ENCODE measurements at regions not wholly inside any gene's neighbourhood (a gene's known extent, or its start where the extent isn't known, plus 50 kb on each side); places are given as distances from the start of the nearest gene placed in this dataset.

- DNase-seq (no peak), ATAC-seq (no peak)
- intact Hi-C loops (cut with micrococcal nuclease), result loop anchor here (10.0 kb wide), 1 partner anchor 131 kb away; no protein-coding TSS in a partner anchor
Observed at GRCh38 chr11:10925149-10925926, 67.5 kb upstream of the ZBED5 start.

DNA sequence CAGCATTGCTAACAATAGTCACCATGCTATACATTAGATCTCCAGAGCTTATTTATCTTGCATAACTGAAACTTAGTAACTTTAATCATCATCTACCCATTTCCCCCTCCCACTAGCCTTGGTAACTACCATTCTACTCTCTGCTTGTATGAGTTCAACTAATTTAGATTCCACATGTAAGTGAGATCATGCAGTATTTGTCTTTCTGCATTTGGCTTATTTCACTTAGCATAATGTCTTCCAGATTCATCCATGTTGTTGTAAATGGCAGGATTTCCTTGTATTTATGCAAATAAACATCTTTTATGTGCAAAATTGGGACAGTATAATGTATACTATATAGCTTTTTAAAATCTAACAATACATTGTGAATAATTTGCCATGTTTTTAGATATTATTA, 66.0 kb upstream of the ZBED5 start:
- DNase-seq (no peak), ATAC-seq (no peak)
- intact Hi-C loops (cut with micrococcal nuclease), result loop anchor here (10.0 kb wide), 1 partner anchor 129 kb away; no protein-coding TSS in a partner anchor

- peak; percentile 53 for ATAC-seq
- no peak for DNase-seq
- intact Hi-C loops (cut with micrococcal nuclease), result loop anchor here (10.0 kb wide), 1 partner anchor 128 kb away; no protein-coding TSS in a partner anchor
Observed at GRCh38 chr11:10922892-10923291, 65.0 kb upstream of the ZBED5 start.

- no peak for DNase-seq
- no peak for ATAC-seq
- intact Hi-C loops (cut with micrococcal nuclease), result loop anchor here (10.0 kb wide), 1 partner anchor 126 kb away; no protein-coding TSS in a partner anchor
Observed at GRCh38 chr11:10920875-10921274, 63.0 kb upstream of the ZBED5 start.

DNA sequence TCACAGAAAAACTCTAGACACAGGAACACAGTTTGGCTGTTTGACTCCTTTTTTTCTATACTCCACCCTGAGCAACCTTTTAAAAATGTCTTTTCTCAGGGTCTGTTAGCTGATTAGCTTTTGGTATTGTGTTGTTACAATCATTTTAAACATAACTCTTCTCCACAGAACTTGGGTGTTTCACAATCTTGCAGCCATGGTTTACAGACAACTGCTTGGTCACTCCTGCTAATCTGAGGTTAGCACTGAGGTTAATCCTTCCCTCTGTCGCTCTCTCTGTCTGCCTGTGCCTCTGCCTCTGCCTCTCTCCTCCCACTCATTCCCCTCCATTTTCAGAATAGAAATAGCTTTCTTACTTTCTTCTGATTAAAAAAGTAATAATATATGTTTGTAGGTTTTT, 62.4 kb upstream of the ZBED5 start:
- intact Hi-C loops (cut with micrococcal nuclease), result loop anchor here (10.0 kb wide), 1 partner anchor 125 kb away; no protein-coding TSS in a partner anchor
- DNase-seq (no peak), ATAC-seq (no peak)

GRCh38 chr11:10918698-10919097, 60.8 kb upstream of the ZBED5 start:
- ATAC-seq (no peak), DNase-seq (no peak)
- intact Hi-C loops (cut with micrococcal nuclease), result no loop called here

DNA sequence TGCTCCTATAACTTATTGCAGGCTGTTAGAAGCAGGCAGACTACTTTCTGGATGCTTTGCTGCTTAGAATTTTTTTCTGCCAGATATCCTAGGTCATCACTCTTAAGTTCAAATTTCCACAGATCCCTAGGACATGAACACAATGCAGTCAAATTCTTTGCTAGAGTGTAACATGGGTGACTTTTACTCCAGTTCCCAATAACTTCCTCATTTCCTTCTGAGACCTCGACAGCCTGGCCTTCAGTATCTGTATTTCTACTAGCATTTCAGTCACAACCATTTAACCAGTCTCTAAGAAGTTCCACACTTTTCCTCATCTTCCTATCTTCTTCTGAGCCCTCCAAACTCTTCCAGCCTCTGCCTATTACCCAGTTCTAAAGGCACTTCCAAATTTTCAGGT, 60.4 kb upstream of the ZBED5 start:
- no peak for DNase-seq
- intact Hi-C loops (cut with micrococcal nuclease), result no loop called here
- ATAC-seq, result no peak

- intact Hi-C loops (cut with micrococcal nuclease), result no loop called here
- no peak for DNase-seq
- ATAC-seq, result no peak
Observed at GRCh38 chr11:10917802-10918201, 59.9 kb upstream of the ZBED5 start.

GRCh38 chr11:10916665-10917064, 58.8 kb upstream of the ZBED5 start:
- DNase-seq (no peak), ATAC-seq (no peak)
- intact Hi-C loops (cut with micrococcal nuclease), result no loop called here

- ATAC-seq, result no peak
- intact Hi-C loops (cut with micrococcal nuclease), result loop anchor here (5.0 kb wide), 1 partner anchor 102 kb away; no protein-coding TSS in a partner anchor
- DNase-seq, result no peak
Observed at GRCh38 chr11:10914050-10914449, 56.2 kb upstream of the ZBED5 start.

- peak; percentile 80 for ATAC-seq
- intact Hi-C loops (cut with micrococcal nuclease), result loop anchor here (5.0 kb wide), 1 partner anchor 101 kb away; no protein-coding TSS in a partner anchor
Observed at GRCh38 chr11:10913075-10913474, 55.2 kb upstream of the ZBED5 start.

GRCh38 chr11:10911907-10912306, 54.1 kb upstream of the ZBED5 start:
- intact Hi-C loops (cut with micrococcal nuclease), result loop anchor here (5.0 kb wide), 1 partner anchor 100 kb away; no protein-coding TSS in a partner anchor
- ATAC-seq (peak; percentile 46), DNase-seq (no peak)

More at GRCh38 chr11:10913075-10913474, 55.2 kb upstream of the ZBED5 start:
- no peak for DNase-seq

DNA sequence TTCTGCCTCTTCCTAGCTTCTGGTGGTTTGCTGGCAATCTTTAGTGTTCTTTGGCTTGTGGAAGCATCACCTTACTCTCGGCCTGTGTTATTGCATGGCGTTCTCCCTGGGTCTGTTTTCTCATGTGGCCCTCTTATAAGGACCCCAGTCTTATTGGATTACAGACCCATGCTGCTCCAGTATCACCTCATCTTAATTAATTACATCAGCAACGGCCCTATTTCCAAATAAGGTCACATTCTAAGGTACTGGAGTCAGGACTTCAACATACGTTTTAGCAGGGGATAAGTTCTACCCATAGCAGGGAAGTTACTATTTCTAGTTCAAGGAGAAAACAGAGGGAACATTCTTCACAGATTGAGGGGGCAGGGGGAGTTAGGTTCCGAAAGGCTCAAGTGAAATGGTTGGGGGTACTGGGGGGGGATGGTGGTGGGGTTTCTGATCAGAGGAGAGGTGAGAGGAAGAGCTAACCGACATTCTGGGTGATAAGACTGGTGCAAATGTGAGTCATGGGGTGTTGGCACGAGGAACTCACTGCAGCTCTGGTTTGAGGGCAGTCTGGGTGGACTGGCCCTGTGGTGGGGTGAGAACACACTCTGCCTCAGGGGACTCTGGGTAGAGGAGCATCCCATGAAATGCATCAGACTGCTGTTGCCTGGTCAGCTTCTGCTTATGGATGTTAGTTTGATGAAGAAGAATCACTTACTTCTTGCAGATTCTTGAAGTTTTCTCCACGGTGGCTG, 51.5 kb upstream of the ZBED5 start:
- ATAC-seq (no peak), DNase-seq (no peak)
- intact Hi-C loops (cut with micrococcal nuclease), result no loop called here

GRCh38 chr11:10908215-10908951, 50.5 kb upstream of the ZBED5 start:
- no peak for ATAC-seq
- intact Hi-C loops (cut with micrococcal nuclease), result no loop called here
- DNase-seq, result no peak

Measured in left ventricle myocardium superior (tissue), 1 donor.